Astrocyte of the cerebellum (primary cell): ENCODE measurements at regions not wholly inside any gene's neighbourhood (a gene's known extent, or its start where the extent isn't known, plus 50 kb on each side); places are given as distances from the start of the nearest gene placed in this dataset.

Experiments
- DNase-seq: peaks from one replicate; pipeline ENCODE4 v3.0.0-alpha.2; 2011; ENCODE audit warnings: low read depth
- H3K4me3 ChIP-seq: 2 replicates; pipeline ENCODE4 v1.5.1; 2011; ENCODE audit warnings: mild to moderate bottlenecking, low read depth, low read length, moderate library complexity
- CTCF ChIP-seq: IDR thresholded peaks from 2 replicates; pipeline ENCODE4 v1.5.1; 2012; ENCODE audit warnings: low read length, low read depth, moderate library complexity, mild to moderate bottlenecking; ENCODE audit errors: missing control alignments
- in situ Hi-C: cut with HindIII; loops from 2 replicates; pipeline ENCODE4 v1.10.0; 2017; ENCODE audit warnings: low sequenced_read_pairs

- no peak for DNase-seq
- no peak overlapping the region for H3K4me3 ChIP-seq
- in situ Hi-C loops = no loop called here
- no peak for TF ChIP-seq CTCF
Observed at GRCh38 chr6:30824698-30825097, 59.6 kb upstream of the DDR1 start.

GRCh38 chr6:30823534-30823865 is 60.8 kb upstream of the DDR1 start:
- H3K4me3 ChIP-seq = no peak overlapping the region
- DNase-seq = no peak
- TF ChIP-seq CTCF = no peak
- in situ Hi-C loops = no loop called here

- DNase-seq = no peak
- in situ Hi-C loops = no loop called here
- TF ChIP-seq CTCF = peak; percentile 1
- no peak overlapping the region for H3K4me3 ChIP-seq
Observed at GRCh38 chr6:30821862-30822784, 62.2 kb upstream of the DDR1 start.

- H3K4me3 ChIP-seq = no peak overlapping the region
- no peak for DNase-seq
- TF ChIP-seq CTCF = no peak
- in situ Hi-C loops = no loop called here
Observed at GRCh38 chr6:30820193-30820592, 64.1 kb upstream of the DDR1 start.

GRCh38 chr6:30819297-30819917 is 64.9 kb upstream of the DDR1 start:
- in situ Hi-C loops = no loop called here
- no peak for DNase-seq
- no peak overlapping the region for H3K4me3 ChIP-seq
- no peak for TF ChIP-seq CTCF

- H3K4me3 ChIP-seq = no peak overlapping the region
- TF ChIP-seq CTCF = no peak
- in situ Hi-C loops = no loop called here
- DNase-seq = no peak
Observed at GRCh38 chr6:30818391-30818841, 65.9 kb upstream of the DDR1 start.
